ENCODE measurements at regions not wholly inside any gene's neighbourhood (a gene's known extent, or its start where the extent isn't known, plus 50 kb on each side); places are given as distances from the start of the nearest gene placed in this dataset.

DNA sequence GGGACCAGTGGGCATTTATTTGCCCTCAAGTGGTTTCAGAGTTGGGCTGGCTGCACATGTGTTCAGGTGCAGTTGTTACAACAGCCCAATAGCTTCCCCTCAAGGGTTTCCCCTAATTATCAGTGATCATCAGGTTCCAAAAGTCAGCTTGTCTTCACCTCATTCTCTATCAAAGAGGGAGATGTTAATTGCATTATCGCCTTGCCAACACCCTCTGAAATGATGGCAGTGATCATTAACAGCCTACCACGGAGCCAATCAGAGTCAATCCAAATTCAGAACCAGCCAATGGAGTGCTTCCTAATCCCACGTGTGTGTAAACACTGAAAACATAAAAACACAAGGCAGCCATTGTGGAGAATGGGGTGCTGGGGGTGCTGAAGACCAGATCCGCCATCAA, 248.4 kb upstream of the ZNF507 start:
- Mint-ChIP-seq H3K27me3 (ENCODE audit: insufficient read depth, unreplicated experiment) (no peaks in the 10 kb centered on the region), H3K27ac (ENCODE audit: low read depth, unreplicated experiment) (no peak overlapping the region), H3K4me1 (ENCODE audit: insufficient read depth, unreplicated experiment) (no peaks in the 10 kb centered on the region), H3K36me3 (ENCODE audit: insufficient read depth, unreplicated experiment) (no peaks in the 10 kb centered on the region), H3K4me3 (ENCODE audit: unreplicated experiment) (no peak overlapping the region), H3K9me3 (ENCODE audit: unreplicated experiment) (peaks cover 45% of the 10 kb centered on the region)
- intact Hi-C loops (cut with micrococcal nuclease), result no loop called here
- no peak for DNase-seq (ENCODE audit: unreplicated experiment)
- TF ChIP-seq, protein P1, sequence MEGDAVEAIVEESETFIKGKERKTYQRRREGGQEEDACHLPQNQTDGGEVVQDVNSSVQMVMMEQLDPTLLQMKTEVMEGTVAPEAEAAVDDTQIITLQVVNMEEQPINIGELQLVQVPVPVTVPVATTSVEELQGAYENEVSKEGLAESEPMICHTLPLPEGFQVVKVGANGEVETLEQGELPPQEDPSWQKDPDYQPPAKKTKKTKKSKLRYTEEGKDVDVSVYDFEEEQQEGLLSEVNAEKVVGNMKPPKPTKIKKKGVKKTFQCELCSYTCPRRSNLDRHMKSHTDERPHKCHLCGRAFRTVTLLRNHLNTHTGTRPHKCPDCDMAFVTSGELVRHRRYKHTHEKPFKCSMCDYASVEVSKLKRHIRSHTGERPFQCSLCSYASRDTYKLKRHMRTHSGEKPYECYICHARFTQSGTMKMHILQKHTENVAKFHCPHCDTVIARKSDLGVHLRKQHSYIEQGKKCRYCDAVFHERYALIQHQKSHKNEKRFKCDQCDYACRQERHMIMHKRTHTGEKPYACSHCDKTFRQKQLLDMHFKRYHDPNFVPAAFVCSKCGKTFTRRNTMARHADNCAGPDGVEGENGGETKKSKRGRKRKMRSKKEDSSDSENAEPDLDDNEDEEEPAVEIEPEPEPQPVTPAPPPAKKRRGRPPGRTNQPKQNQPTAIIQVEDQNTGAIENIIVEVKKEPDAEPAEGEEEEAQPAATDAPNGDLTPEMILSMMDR (IDR thresholded peaks at IDR 0.05; ENCODE audit: unreplicated experiment), result no peak
- no TSS peak for BruUV-seq (replicated peaks)
- ChIA-PET POLR2A (no interaction called here), CTCF (no interaction called here)

DNA sequence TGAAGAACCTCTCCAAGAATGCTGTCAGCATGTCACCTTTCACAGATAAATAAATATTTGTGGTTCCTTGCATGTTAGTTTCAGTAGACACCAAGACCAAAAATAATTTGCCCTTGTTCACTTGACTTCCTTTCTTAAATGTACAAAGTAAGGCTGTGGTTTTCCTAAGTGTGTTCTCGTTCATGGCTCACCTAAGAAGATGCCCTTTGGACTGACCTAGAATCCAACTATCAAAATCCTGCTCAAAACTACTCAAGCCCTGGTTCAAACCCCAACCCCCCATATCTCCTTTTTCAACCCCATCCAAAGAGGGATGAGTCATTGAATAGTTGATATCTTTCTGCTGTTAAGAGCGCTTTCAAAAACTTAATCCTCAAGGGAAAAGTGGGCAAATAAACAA, 247.8 kb upstream of the ZNF507 start:
- no peak for DNase-seq (ENCODE audit: unreplicated experiment)
- Mint-ChIP-seq H3K36me3 (ENCODE audit: insufficient read depth, unreplicated experiment) (no peaks in the 10 kb centered on the region), H3K9me3 (ENCODE audit: unreplicated experiment) (peaks cover 45% of the 10 kb centered on the region), H3K27ac (ENCODE audit: low read depth, unreplicated experiment) (no peak overlapping the region), H3K4me1 (ENCODE audit: insufficient read depth, unreplicated experiment) (no peaks in the 10 kb centered on the region), H3K4me3 (ENCODE audit: unreplicated experiment) (no peak overlapping the region), H3K27me3 (ENCODE audit: insufficient read depth, unreplicated experiment) (no peaks in the 10 kb centered on the region)
- ChIA-PET CTCF (no interaction called here), POLR2A (no interaction called here)
- TF ChIP-seq, protein P1 (IDR thresholded peaks at IDR 0.05; ENCODE audit: unreplicated experiment), result no peak
- intact Hi-C loops (cut with micrococcal nuclease), result no loop called here
- no TSS peak for BruUV-seq (replicated peaks)

DNA sequence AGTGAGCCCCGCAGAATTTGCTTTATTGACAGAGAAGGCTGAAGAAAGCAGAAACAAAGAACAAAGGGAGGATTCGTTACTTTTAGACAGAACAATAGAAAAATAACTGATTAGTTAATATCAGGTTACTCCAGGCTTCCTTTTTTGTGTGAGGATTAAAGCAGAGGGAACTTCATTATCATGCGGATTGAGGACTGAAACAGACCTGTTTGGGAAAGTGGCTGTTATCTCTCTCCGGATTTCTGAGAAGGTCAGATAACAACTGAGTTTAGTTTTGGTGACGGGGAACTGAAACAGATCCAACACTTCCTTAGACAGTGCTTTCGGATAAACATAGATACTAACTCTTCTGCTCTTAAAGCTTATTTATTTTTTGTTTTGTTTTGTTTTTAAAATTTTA, 246.4 kb upstream of the ZNF507 start:
- CTCF ChIA-PET, result no interaction called here
- H3K27me3 Mint-ChIP-seq (ENCODE audit: insufficient read depth, unreplicated experiment), result no peaks in the 10 kb centered on the region
- no peaks in the 10 kb centered on the region for H3K4me1 Mint-ChIP-seq (ENCODE audit: insufficient read depth, unreplicated experiment)
- H3K36me3 Mint-ChIP-seq (ENCODE audit: insufficient read depth, unreplicated experiment), result no peaks in the 10 kb centered on the region
- no TSS peak for BruUV-seq (replicated peaks)
- H3K9me3 Mint-ChIP-seq (ENCODE audit: unreplicated experiment), result peaks cover 37% of the 10 kb centered on the region
- intact Hi-C loops (cut with micrococcal nuclease), result no loop called here
- TF ChIP-seq, protein P1 (IDR thresholded peaks at IDR 0.05; ENCODE audit: unreplicated experiment), result no peak
- POLR2A ChIA-PET, result no interaction called here
- no peak overlapping the region for H3K27ac Mint-ChIP-seq (ENCODE audit: low read depth, unreplicated experiment)
- no peak overlapping the region for H3K4me3 Mint-ChIP-seq (ENCODE audit: unreplicated experiment)
- no peak for DNase-seq (ENCODE audit: unreplicated experiment)

DNA sequence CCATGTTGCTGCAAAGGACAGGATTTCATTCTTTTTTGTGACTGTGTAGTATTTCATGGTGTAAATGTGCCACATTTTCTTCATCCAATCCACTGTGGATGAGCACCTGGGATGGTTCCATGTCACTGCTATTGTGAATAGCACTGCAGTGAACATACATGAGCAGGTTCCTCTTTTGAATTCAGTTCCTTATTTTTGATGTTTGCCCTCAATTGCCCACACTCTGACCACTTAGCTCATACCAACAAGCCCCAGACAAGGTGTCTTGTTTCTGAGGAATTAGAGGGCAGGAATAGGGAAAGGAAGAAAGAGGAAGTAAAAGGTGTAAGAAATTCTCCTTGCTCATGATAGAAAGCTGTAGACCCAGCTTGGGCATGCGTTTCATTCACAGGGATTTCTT, 244.2 kb upstream of the ZNF507 start:
- intact Hi-C loops (cut with micrococcal nuclease), result no loop called here
- no TSS peak for BruUV-seq (replicated peaks)
- H3K36me3 Mint-ChIP-seq (ENCODE audit: insufficient read depth, unreplicated experiment), result no peaks in the 10 kb centered on the region
- ChIA-PET POLR2A (no interaction called here), CTCF (interaction anchor here (0.7 to 1.1 kb wide), 2 partner anchors 10 to 1451 kb away, joined by 3 read pairs; no protein-coding TSS in a partner anchor)
- no peaks in the 10 kb centered on the region for H3K4me1 Mint-ChIP-seq (ENCODE audit: insufficient read depth, unreplicated experiment)
- TF ChIP-seq, protein P1 (IDR thresholded peaks at IDR 0.05; ENCODE audit: unreplicated experiment), result no peak
- H3K27ac Mint-ChIP-seq (ENCODE audit: low read depth, unreplicated experiment), result no peak overlapping the region
- H3K27me3 Mint-ChIP-seq (ENCODE audit: insufficient read depth, unreplicated experiment), result no peaks in the 10 kb centered on the region
- no peak overlapping the region for H3K4me3 Mint-ChIP-seq (ENCODE audit: unreplicated experiment)
- H3K9me3 Mint-ChIP-seq (ENCODE audit: unreplicated experiment), result peaks cover 26% of the 10 kb centered on the region
- DNase-seq (ENCODE audit: unreplicated experiment), result no peak
